Endothelial cell of umbilical vein (primary cell): ENCODE measurements at regions not wholly inside any gene's neighbourhood (a gene's known extent, or its start where the extent isn't known, plus 50 kb on each side); places are given as distances from the start of the nearest gene placed in this dataset.
A peak's percentile ranks its signal among the peaks of the same experiment; 100 is the strongest.

Experiments used
- BruUV-seq: library from RNA; stranded (reverse); fragments of 400-500 nt; replicated peaks from 2 replicates; lab custom pipeline; 2021; lab: Mats Ljungman, UMichigan
- CTCF ChIA-PET: fragments of 300-600, 350-600 bp; sonication (Branson Sonifier 250); formaldehyde crosslinking; loops from one replicate; lab custom pipeline; 2021; ENCODE audit warnings: antibody characterized with exemption, inconsistent platforms; lab: Charles Lee
- POLR2A ChIA-PET: fragments of 300-600, 350-600 bp; sonication (Branson Sonifier 250); formaldehyde crosslinking; loops from one replicate; lab custom pipeline; 2021; ENCODE audit warnings: antibody characterized with exemption, inconsistent platforms; lab: Charles Lee
- DNase-seq: peaks from one replicate; pipeline ENCODE4 v3.0.0-alpha.2; 2011; ENCODE audit warnings: low read depth, low spot score
- FAIRE-seq: peaks from 2 replicates; lab custom pipeline; 2011; peaks lifted over from hg19 to GRCh38; lab: Jason Lieb, UNC
- H2AFZ ChIP-seq: 2 replicates; pipeline ENCODE4 v1.6.0; 2012; ENCODE audit warnings: low read depth, low read length, control low read depth, inconsistent platforms
- H3K27ac ChIP-seq: 2 replicates; pipeline ENCODE4 v1.5.1; 2011; ENCODE audit warnings: low read depth, mild to moderate bottlenecking, control low read depth, low read length, moderate library complexity; ENCODE audit not compliant: insufficient read depth
- H3K27me3 ChIP-seq, 2 experiments: 2 replicates each; pipeline versions ENCODE4 v1.6.0 to v1.6.1; 2011; ENCODE audit warnings: low read length in 2 of 2, mixed read lengths in 1 of 2; ENCODE audit not compliant: control insufficient read depth in 2 of 2, insufficient read depth in 2 of 2
- H3K36me3 ChIP-seq, 2 experiments: 2 replicates in 1 of 2; 3 replicates in 1 of 2; pipeline ENCODE4 v1.5.1; 2011; ENCODE audit warnings: low read length in 2 of 2, mild to moderate bottlenecking in 1 of 2, moderate library complexity in 1 of 2; ENCODE audit not compliant: control insufficient read depth in 2 of 2, insufficient read depth in 2 of 2; ENCODE audit errors: extremely low read depth in 1 of 2
- H3K4me1 ChIP-seq: 3 replicates; pipeline ENCODE4 v1.5.1; 2011; ENCODE audit warnings: mild to moderate bottlenecking, low read length; ENCODE audit not compliant: control insufficient read depth, insufficient read depth; ENCODE audit errors: extremely low read depth
- H3K4me2 ChIP-seq: 2 replicates; pipeline ENCODE4 v1.6.1; 2011; ENCODE audit warnings: low read length, control low read depth, mixed read lengths; ENCODE audit not compliant: insufficient read depth
- H3K4me3 ChIP-seq, 3 experiments: fragments of 200-600 bp in 1 of 3; sonication (generic), shearing (Covaris generic) in 1 of 3; replicated peaks in 1 of 3; 2 replicates each; pipeline ENCODE4 v1.5.1; 2011 to 2016; ENCODE audit warnings: control low read depth in 3 of 3, low read length in 3 of 3, mild to moderate bottlenecking in 2 of 3, inconsistent platforms in 1 of 3, low read depth in 1 of 3, moderate library complexity in 1 of 3; ENCODE audit not compliant: insufficient read depth in 1 of 3
- H3K79me2 ChIP-seq: 2 replicates; pipeline ENCODE4 v1.6.0; 2012; ENCODE audit warnings: low read length, inconsistent platforms; ENCODE audit not compliant: control insufficient read depth, insufficient read depth
- H3K9ac ChIP-seq: replicated peaks from 2 replicates; pipeline ENCODE3; 2011; ENCODE audit warnings: low read length, control low read depth; ENCODE audit not compliant: insufficient read depth; ENCODE audit errors: extremely low read depth
- H3K9me1 ChIP-seq: replicated peaks from 3 replicates; pipeline ENCODE4 v1.6.0; 2011; ENCODE audit warnings: mild to moderate bottlenecking, low read length; ENCODE audit not compliant: control insufficient read depth, insufficient read depth; ENCODE audit errors: extremely low read depth
- H3K9me3 ChIP-seq: replicated peaks from 2 replicates; pipeline ENCODE4 v1.5.1; 2012; ENCODE audit warnings: low read length, inconsistent platforms; ENCODE audit not compliant: control insufficient read depth, insufficient read depth
- H4K20me1 ChIP-seq: replicated peaks from 2 replicates; pipeline ENCODE3; 2011; ENCODE audit warnings: mild to moderate bottlenecking, low read length; ENCODE audit not compliant: control insufficient read depth, insufficient read depth; ENCODE audit errors: extremely low read depth
- CTCF ChIP-seq, 2 donors: IDR thresholded peaks; 1 replicate in 1 of 2; 2 replicates in 1 of 2; pipeline ENCODE4 v1.5.1; 2011; ENCODE audit warnings: low read length in 2 of 2, mild to moderate bottlenecking in 2 of 2, moderate library complexity in 2 of 2, control low read depth in 1 of 2, inconsistent platforms in 1 of 2, low read depth in 1 of 2; ENCODE audit not compliant: insufficient read depth in 1 of 2; ENCODE audit errors: extremely low read depth in 1 of 2
- EZH2 ChIP-seq: IDR thresholded peaks from 2 replicates; pipeline ENCODE4 v1.6.1; 2012; ENCODE audit warnings: borderline replicate concordance, low read depth, mild to moderate bottlenecking, moderate library complexity, low read length, inconsistent platforms; ENCODE audit not compliant: severe bottlenecking
- FOS ChIP-seq: IDR thresholded peaks from 2 replicates; pipeline ENCODE4 v1.6.1; 2011; ENCODE audit warnings: mild to moderate bottlenecking, low read length, moderate library complexity, borderline replicate concordance; ENCODE audit not compliant: insufficient read depth
- GATA2 ChIP-seq: IDR thresholded peaks from 2 replicates; pipeline ENCODE4 v1.7.0; 2011; ENCODE audit warnings: low read depth, mild to moderate bottlenecking, moderate library complexity, mixed read lengths, low read length; ENCODE audit not compliant: insufficient read length, insufficient read depth
- JUN ChIP-seq: IDR thresholded peaks from 2 replicates; pipeline ENCODE4 v1.6.1; 2011; ENCODE audit warnings: borderline replicate concordance, low read depth; ENCODE audit not compliant: insufficient read length, insufficient read depth
- MAX ChIP-seq: IDR thresholded peaks from 2 replicates; pipeline ENCODE4 v1.6.1; 2011; ENCODE audit not compliant: insufficient read depth, insufficient read length
- MYC ChIP-seq: IDR thresholded peaks from one replicate; pipeline ENCODE4 v1.6.1; 2011; ENCODE audit warnings: mild to moderate bottlenecking, low read depth, low read length
- POLR2A ChIP-seq: IDR thresholded peaks from 2 replicates; pipeline ENCODE4 v1.6.1; 2012; ENCODE audit warnings: low read depth, mild to moderate bottlenecking, control low read depth, low read length
- POLR2AphosphoS5 ChIP-seq: IDR thresholded peaks from 2 replicates; pipeline ENCODE4 v1.6.1; 2012; ENCODE audit warnings: low read depth, mild to moderate bottlenecking, control low read depth, low read length, moderate library complexity; ENCODE audit not compliant: insufficient read depth
- dilution Hi-C: fragments of 300-500 bp; cut with MboI; formaldehyde crosslinking; loops from one replicate; pipeline ENCODE4 v1.15.0; 2019; ENCODE audit warnings: low sequenced_read_pairs; ENCODE audit not compliant: extremely low pct_ligation_motif_present
- intact Hi-C: fragments of 100-400 bp; cut with micrococcal nuclease; formaldehyde crosslinking; loops from one replicate; pipeline ENCODE4 v1.10.0; 2022

GRCh38 chr4:152243896-152244595 lies 291.8 kb downstream of the FBXW7 start:
- Histone ChIP-seq H3K9me3 (no peaks in the 10 kb centered on the region), H3K27ac (peak overlapping the region; percentile 78), H2AFZ (peak overlapping the region; percentile 64), H3K4me1 (peaks cover 27% of the 10 kb centered on the region), H3K9ac (peak overlapping the region; percentile 61), H3K79me2 (no peaks in the 10 kb centered on the region), H3K4me3 (no peak overlapping the region), H3K27me3 (no peaks in the 10 kb centered on the region), H3K9me1 (no peaks in the 10 kb centered on the region), H3K4me2 (peak overlapping the region; percentile 73), H4K20me1 (no peaks in the 10 kb centered on the region), H3K36me3 (no peaks in the 10 kb centered on the region)
- TF ChIP-seq POLR2A (no peak), CTCF (IDR thresholded peaks at IDR 0.05; ENCODE audit: extremely low read depth in 1 of 2, insufficient read depth in 1 of 2, low read depth in 1 of 2, low read length in 2 of 2) (no peak), MYC (no peak), GATA2 (peak; percentile 58), POLR2AphosphoS5 (peak; percentile 65), FOS (peak; percentile 96), JUN (peak; percentile 91), EZH2 (no peak), MAX (peak; percentile 97)
- intact Hi-C loops: loop anchor here (1.0 kb wide), 3 partner anchors 15 to 138 kb away; no protein-coding TSS in a partner anchor
- TSS peak; percentile 84 for BruUV-seq
- peak; percentile 93 for FAIRE-seq
- peak; percentile 98 for DNase-seq
- dilution Hi-C loops: no loop called here
- POLR2A ChIA-PET: no interaction called here
- CTCF ChIA-PET: interaction anchor here (0.9 to 2.1 kb wide), 5 partner anchors 11 to 142 kb away, joined by 3 to 8 read pairs (median 3); no protein-coding TSS in a partner anchor
